ENCODE measurements at regions not wholly inside any gene's neighbourhood (a gene's known extent, or its start where the extent isn't known, plus 50 kb on each side); places are given as distances from the start of the nearest gene placed in this dataset.
A peak's percentile ranks its signal among the peaks of the same experiment; 100 is the strongest.

GRCh38 chr1:222911866-222912265 is 97.0 kb downstream of the DISP1 start:
- Histone ChIP-seq H3K9me2 (ENCODE audit: insufficient read depth) (no peaks in the 10 kb centered on the region), H3K4me2 (no peak overlapping the region), H3K27me3 (ENCODE audit: insufficient read depth, low read depth) (no peaks in the 10 kb centered on the region), H3K36me3 (ENCODE audit: low read depth) (no peaks in the 10 kb centered on the region), H3K79me2 (ENCODE audit: low read depth) (no peaks in the 10 kb centered on the region), H3K4me1 (replicated peaks; ENCODE audit: insufficient read depth) (peaks cover 29% of the 10 kb centered on the region), H2AFZ (no peak overlapping the region), H3K4me3 (no peak overlapping the region), H3K27ac (no peak overlapping the region), H3F3A (ENCODE audit: insufficient read depth, low read depth) (peaks cover 7% of the 10 kb centered on the region; the same call in 1 of the 2 replicates), H4K20me1 (ENCODE audit: insufficient read depth) (no peaks in the 10 kb centered on the region), H3K9me3 (ENCODE audit: insufficient read depth, low read depth) (peaks cover 3% of the 10 kb centered on the region; the same call in 1 of the 2 replicates)
- intact Hi-C loops (cut with micrococcal nuclease; ENCODE audit: unreplicated experiment), result no loop called here
- no TSS peak for BruUV-seq (replicated peaks)
- POLR2A ChIA-PET (ENCODE audit: unreplicated experiment), result no interaction called here
- TF ChIP-seq, protein P1, sequence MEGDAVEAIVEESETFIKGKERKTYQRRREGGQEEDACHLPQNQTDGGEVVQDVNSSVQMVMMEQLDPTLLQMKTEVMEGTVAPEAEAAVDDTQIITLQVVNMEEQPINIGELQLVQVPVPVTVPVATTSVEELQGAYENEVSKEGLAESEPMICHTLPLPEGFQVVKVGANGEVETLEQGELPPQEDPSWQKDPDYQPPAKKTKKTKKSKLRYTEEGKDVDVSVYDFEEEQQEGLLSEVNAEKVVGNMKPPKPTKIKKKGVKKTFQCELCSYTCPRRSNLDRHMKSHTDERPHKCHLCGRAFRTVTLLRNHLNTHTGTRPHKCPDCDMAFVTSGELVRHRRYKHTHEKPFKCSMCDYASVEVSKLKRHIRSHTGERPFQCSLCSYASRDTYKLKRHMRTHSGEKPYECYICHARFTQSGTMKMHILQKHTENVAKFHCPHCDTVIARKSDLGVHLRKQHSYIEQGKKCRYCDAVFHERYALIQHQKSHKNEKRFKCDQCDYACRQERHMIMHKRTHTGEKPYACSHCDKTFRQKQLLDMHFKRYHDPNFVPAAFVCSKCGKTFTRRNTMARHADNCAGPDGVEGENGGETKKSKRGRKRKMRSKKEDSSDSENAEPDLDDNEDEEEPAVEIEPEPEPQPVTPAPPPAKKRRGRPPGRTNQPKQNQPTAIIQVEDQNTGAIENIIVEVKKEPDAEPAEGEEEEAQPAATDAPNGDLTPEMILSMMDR (conservative IDR thresholded peaks at IDR 0.05), result no peak
- no peak for TF ChIP-seq EZH2 (IDR thresholded peaks at IDR 0.05; ENCODE audit: low read depth)
- no peak for DNase-seq
- CTCF ChIA-PET, result interaction anchor here (0.6 kb wide), 1 partner anchor 211 kb away, joined by 3 read pairs; no protein-coding TSS in a partner anchor

DNA sequence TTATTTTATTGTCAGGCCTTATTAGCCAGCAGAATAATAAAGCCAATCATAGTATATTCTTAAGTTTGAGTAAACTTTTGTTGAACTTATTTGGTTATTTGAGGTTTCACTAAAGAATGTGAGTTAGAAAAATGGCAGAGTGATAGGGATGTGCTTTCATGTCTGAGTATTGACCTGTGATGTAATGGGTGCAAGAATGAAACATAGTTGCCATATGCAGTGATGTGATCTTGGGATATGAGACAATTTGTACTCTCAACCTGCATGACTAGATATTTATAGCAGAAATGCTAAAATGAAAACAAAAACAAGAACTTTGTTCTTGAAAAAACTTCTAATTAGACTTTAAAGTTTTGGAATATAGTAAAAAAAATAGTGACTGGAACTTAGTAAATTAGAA is 97.9 kb downstream of the DISP1 start:
- Histone ChIP-seq H3K9me2 (ENCODE audit: insufficient read depth) (no peaks in the 10 kb centered on the region), H3K4me2 (no peak overlapping the region), H3K27me3 (ENCODE audit: insufficient read depth, low read depth) (no peaks in the 10 kb centered on the region), H3K27ac (no peak overlapping the region), H3K4me3 (no peak overlapping the region), H3K4me1 (replicated peaks; ENCODE audit: insufficient read depth) (peaks cover 29% of the 10 kb centered on the region), H3K79me2 (ENCODE audit: low read depth) (no peaks in the 10 kb centered on the region), H4K20me1 (ENCODE audit: insufficient read depth) (no peaks in the 10 kb centered on the region), H3F3A (ENCODE audit: insufficient read depth, low read depth) (peaks cover 7% of the 10 kb centered on the region; the same call in 1 of the 2 replicates), H2AFZ (no peak overlapping the region), H3K36me3 (ENCODE audit: low read depth) (no peaks in the 10 kb centered on the region), H3K9me3 (ENCODE audit: insufficient read depth, low read depth) (peaks cover 8% of the 10 kb centered on the region; the same call in 1 of the 2 replicates)
- DNase-seq, result no peak
- ChIA-PET POLR2A (ENCODE audit: unreplicated experiment) (no interaction called here), CTCF (no interaction called here)
- intact Hi-C loops (cut with micrococcal nuclease; ENCODE audit: unreplicated experiment), result no loop called here
- TF ChIP-seq EZH2 (IDR thresholded peaks at IDR 0.05; ENCODE audit: low read depth), result no peak
- TF ChIP-seq, protein P1 (conservative IDR thresholded peaks at IDR 0.05), result no peak
- no TSS peak for BruUV-seq (replicated peaks)

GRCh38 chr1:222914861-222915632 is 100.2 kb downstream of the DISP1 start:
- Histone ChIP-seq H3F3A (ENCODE audit: insufficient read depth, low read depth) (peaks cover 7% of the 10 kb centered on the region; the same call in 1 of the 2 replicates), H4K20me1 (ENCODE audit: insufficient read depth) (no peaks in the 10 kb centered on the region), H3K27ac (peak overlapping the region; percentile 43; the same call in 1 of the 2 replicates), H3K79me2 (ENCODE audit: low read depth) (no peaks in the 10 kb centered on the region), H3K4me1 (replicated peaks; ENCODE audit: insufficient read depth) (peaks cover 29% of the 10 kb centered on the region), H3K9me2 (ENCODE audit: insufficient read depth) (no peaks in the 10 kb centered on the region), H3K4me3 (no peak overlapping the region), H3K9me3 (ENCODE audit: insufficient read depth, low read depth) (peaks cover 11% of the 10 kb centered on the region; the same call in 1 of the 2 replicates), H2AFZ (no peak overlapping the region), H3K4me2 (peak overlapping the region; percentile 3; the same call in 1 of the 2 replicates), H3K36me3 (ENCODE audit: low read depth) (no peaks in the 10 kb centered on the region), H3K27me3 (ENCODE audit: insufficient read depth, low read depth) (no peaks in the 10 kb centered on the region)
- peak in 1 of 2 experiments; percentile 80 for DNase-seq
- ChIA-PET POLR2A (ENCODE audit: unreplicated experiment) (no interaction called here), CTCF (no interaction called here)
- no TSS peak for BruUV-seq (replicated peaks)
- intact Hi-C loops (cut with micrococcal nuclease; ENCODE audit: unreplicated experiment), result no loop called here
- TF ChIP-seq EZH2 (IDR thresholded peaks at IDR 0.05; ENCODE audit: low read depth), result no peak
- TF ChIP-seq, protein P1 (conservative IDR thresholded peaks at IDR 0.05), result 0 out of 2 replicates have a peak, but pooled peaks have one; percentile 24

Data from PC-9 (cell line).